ENCODE measurements at regions not wholly inside any gene's neighbourhood (a gene's known extent, or its start where the extent isn't known, plus 50 kb on each side); places are given as distances from the start of the nearest gene placed in this dataset.

- TF ChIP-seq CTCF (IDR thresholded peaks at IDR 0.05), result no peak
- TF ChIP-seq POLR2A (IDR thresholded peaks at IDR 0.05; ENCODE audit: low read depth), result no peak
- no peak for TF ChIP-seq POLR2AphosphoS5 (IDR thresholded peaks at IDR 0.05)
- no peak for TF ChIP-seq EP300 (IDR thresholded peaks at IDR 0.05)
Measured at GRCh38 chr1:191892716-191893115, 265.5 kb upstream of the RGS18 start.
